NCI-H2171 (cell line): ENCODE measurements at regions not wholly inside any gene's neighbourhood (a gene's known extent, or its start where the extent isn't known, plus 50 kb on each side); places are given as distances from the start of the nearest gene placed in this dataset.
A peak's percentile ranks its signal among the peaks of the same experiment; 100 is the strongest.

Experiments used
- DNase-seq: peaks from one replicate; lab custom pipeline; 2025; lab: John Stamatoyannopoulos, UW

- no peak for DNase-seq
These were observed 299.8 kb upstream of the CCDC54 start for GRCh38 chr3:107077391-107077790.

GRCh38 chr3:107082527-107082926, 294.7 kb upstream of the CCDC54 start:
- no peak for DNase-seq

DNA sequence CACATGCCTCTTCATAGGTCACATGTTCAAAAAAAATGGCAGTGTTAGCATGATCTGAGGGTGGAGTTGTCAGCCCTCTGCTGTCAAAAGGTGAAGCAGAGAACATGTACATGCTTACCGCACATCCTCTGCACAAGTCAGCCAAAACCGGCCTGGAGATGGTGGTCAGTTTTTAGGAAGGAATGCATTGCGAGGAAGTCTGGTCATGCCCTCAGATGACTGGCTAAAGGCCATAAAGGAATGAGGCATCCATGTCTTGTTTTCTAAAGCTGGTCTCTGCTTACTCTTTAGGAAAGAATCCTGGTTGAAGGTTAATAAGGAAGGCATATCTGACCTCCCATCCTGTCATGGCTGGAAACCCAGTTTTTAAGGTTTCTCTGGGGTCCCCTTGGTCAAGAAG, 292.0 kb upstream of the CCDC54 start:
- no peak for DNase-seq

DNA sequence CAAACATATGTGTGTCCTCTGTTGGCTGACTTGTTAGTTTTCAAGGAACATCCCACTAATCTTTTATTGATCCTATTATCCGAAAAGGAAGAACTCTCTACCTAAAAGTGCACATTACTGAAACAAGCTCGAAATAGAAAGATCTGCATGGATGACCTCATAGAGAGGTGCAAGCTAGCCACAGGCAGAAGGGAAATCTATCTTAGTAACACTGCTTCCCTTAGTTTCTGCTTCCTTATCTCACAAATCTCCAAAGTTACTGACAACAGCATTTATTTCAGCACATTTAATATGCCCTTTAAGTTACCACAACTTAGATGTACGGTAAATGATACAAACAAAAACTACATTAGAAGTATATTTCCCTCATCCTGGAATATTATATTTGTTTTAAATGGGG, 285.1 kb upstream of the CCDC54 start:
- no peak for DNase-seq

DNA sequence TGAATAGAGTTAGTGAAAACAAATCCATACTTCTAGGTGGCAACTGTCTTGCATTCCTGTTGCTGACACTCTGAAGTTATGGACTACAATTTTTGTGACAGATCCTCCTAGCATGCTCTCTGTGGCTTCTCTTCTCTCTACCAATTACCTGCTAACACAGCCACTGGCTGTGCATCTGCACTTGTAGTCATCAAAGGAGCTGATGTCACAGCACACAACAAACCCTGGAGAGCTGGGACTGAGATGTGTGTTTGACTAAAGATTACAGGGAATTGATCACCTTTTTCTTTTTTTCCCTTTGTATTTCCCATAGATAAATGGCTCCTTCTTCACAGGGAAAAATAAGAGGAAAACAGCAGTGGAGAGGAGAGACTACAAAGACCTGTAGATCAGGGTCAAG, 278.4 kb upstream of the CCDC54 start:
- no peak for DNase-seq

DNA sequence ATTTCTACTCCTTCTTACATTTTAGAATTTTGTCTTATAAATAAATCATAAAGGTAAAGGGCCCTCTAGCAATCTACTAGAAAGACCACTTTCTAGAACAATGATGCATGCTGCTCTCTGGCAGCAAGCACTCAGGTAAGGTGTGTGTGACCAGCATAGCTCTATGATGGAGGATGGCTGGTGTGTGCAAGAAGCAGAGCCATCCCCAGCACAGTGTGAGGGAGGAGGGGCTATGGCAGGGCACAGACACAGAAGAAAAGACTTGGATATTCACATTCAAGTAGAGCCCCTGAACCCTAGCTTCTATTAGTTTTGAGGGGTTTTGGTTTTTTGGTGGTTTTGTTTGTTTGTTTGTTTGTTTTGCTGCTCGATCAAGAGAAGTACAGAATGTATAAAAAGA, 277.1 kb upstream of the CCDC54 start:
- DNase-seq, result no peak

- DNase-seq, result no peak
These were observed 276.7 kb upstream of the CCDC54 start for GRCh38 chr3:107100573-107100972.

DNA sequence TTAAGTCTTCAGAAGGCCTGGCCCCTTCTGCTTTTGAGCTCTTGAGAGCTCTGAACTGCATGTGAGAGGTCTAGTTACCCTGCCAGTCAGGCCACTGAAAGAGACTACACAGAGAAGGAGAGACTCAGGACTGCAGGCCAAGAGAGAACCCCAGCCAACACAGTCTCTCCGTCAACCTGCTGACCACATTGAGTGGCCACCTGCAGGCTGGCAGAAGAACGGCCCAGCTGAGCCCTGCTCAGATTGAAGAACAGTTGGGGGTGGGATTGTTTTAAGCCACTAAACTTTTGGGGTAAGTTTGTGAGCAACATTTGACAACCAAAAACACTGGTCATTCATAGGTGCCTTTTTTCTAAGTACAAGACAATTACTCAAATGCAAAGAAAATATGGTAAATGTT, 273.5 kb upstream of the CCDC54 start:
- DNase-seq, result no peak

GRCh38 chr3:107106316-107106715, 270.9 kb upstream of the CCDC54 start:
- DNase-seq, result no peak

DNA sequence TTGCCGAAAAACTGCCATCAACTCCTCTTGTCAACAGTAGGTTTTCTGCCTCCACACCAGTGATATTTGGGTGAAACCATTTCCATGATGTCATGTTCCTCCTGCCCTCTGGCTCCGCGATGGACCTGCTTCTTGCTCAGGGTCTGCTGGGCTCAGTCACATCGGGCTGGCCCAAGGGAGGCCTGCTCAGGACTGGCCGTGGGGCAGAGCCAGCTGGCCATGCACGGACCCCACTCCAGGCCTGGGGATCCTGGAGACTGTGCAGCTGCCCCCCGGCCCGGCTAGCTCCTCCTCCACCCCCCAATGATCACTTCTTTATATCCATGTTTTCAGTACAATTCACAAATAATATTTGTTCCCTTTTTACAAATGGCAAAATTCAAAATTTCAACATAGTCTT, 270.3 kb upstream of the CCDC54 start:
- no peak for DNase-seq

- no peak for DNase-seq
These were observed 266.5 kb upstream of the CCDC54 start for GRCh38 chr3:107110596-107111305.

DNA sequence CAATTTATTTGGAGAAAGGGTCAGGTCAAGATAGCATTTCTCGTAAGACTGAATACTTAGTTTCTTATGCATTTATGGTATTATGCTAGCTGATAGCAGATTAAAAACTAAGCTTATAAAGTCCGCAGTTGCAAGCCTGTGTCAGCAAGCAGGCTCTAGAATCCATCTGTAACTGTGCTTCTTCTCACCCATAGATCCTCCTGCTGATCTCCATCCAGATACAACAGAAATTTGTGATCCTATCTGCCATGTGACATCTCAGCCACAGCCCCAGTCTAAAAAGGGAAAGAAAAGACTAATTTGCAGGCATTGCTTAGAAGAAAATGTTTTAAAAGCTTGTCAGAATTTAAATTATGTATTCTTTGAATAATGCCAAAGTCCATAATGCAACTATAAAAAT, 265.4 kb upstream of the CCDC54 start:
- DNase-seq, result no peak

DNA sequence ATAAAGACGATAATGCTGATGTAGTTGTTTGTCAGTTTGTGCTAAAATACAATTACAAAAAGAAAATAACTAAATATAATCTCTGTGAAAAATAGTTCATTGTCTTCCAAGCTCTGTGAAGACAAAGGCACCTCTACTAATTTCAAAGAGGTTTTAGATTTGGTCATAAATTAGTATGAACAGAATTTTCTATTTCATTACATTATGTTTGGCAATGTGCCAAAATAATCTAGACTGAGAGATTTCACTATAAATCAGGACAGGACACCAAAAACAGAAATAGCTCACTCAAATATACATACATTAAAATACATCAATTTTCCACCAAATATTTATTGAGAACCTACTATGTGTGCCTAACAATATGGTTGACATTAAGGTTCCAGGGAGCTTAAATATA, 264.9 kb upstream of the CCDC54 start:
- DNase-seq, result no peak

GRCh38 chr3:107116251-107116650, 261.0 kb upstream of the CCDC54 start:
- no peak for DNase-seq

DNA sequence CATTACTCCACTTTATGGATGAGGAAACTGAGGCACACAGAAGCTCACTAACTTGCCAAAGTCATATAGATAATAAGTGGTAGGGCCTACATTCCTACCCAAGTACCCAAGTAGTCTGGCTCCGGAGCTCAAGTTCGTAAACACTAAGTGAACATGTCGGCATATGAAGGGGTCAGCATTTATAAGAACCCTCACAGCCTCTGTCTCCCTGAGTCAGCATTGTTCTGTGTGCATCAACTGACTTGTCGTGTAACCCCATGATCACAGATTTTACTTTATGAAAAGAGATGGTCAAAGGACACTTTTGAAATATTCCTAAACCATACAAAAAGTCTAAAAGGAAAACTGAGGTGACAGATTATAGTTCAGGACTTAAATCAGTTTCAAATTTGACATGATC, 260.1 kb upstream of the CCDC54 start:
- no peak for DNase-seq

GRCh38 chr3:107117922-107118536, 259.2 kb upstream of the CCDC54 start:
- DNase-seq, result peak; percentile 57

- no peak for DNase-seq
These were observed 252.4 kb upstream of the CCDC54 start for GRCh38 chr3:107124885-107125284.

- DNase-seq, result peak; percentile 5
These were observed 248.3 kb upstream of the CCDC54 start for GRCh38 chr3:107128946-107129345.

- DNase-seq, result no peak
These were observed 247.0 kb upstream of the CCDC54 start for GRCh38 chr3:107130089-107130700.

DNA sequence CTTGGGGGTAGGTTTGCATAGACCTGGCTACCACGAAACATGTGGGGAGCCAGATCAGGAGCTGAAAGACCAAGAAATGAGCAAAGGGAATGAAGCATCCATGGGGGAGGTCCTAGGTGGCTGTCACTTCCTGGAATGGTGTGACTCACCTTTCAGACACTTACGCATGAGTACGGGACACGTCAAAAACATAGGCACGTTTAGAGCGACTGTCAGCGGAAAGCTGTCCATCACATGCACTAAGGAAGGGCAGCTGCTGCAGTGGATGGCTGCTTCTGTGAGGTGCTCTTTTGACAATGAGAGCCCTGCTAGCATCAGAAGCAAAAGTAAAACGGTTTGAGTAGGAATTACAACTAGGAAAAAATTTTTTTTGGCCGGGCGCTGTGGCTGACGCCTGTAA, 244.6 kb upstream of the CCDC54 start:
- DNase-seq, result no peak

- no peak for DNase-seq
These were observed 243.3 kb upstream of the CCDC54 start for GRCh38 chr3:107133891-107134290.

DNA sequence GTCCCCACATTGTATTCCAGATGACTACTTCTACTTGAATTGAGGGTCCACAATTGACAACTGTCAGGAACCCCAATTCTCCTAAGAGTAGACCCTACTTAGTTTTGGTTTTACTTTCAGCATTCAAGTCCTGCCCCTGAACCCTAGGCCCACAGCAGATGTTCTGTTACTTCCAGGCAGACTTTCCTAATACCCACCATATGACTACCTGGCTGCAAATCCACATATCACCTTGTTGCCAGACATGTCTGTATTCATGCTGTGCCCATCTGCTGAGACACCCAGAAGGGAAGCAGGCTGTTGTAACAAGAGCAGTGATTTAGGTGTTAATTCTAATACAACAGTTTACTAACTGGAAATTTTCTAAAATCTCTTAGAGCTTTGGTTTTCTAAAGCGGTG, 235.1 kb upstream of the CCDC54 start:
- peak; percentile 72 for DNase-seq

- peak; percentile 76 for DNase-seq
These were observed 234.3 kb upstream of the CCDC54 start for GRCh38 chr3:107142786-107143575.
